GM21786 (cell line): ENCODE measurements at regions not wholly inside any gene's neighbourhood (a gene's known extent, or its start where the extent isn't known, plus 50 kb on each side); places are given as distances from the start of the nearest gene placed in this dataset.

Experiments
- ATAC-seq: cut with Tn5 transposase; IDR thresholded peaks from one replicate; pipeline ENCODE4 v1.9.1; 2021; ENCODE audit not compliant: unreplicated experiment

- ATAC-seq = no peak
Observed at GRCh38 chr3:188026191-188026968, 127.6 kb upstream of the LPP start.

- ATAC-seq = no peak
Observed at GRCh38 chr3:188031121-188031520, 122.8 kb upstream of the LPP start.

DNA sequence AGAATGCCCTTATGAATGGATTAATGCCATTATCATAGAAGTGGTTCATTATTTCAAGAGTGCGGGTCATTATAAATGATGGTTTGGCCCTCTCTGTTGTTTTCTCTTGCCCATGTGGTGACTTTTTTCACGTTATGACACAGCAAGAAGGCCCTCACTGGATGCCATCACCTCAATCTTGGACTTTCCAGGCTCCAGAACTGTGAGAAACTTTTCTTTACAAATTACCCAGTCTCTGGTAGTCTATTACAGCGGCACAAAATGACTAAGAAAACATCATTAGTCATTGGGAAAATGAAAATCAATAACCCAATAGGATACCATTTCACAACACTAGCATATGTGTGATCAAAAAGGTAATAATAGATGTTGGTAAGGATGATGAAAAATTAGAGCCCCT is 119.0 kb upstream of the LPP start:
- no peak for ATAC-seq

DNA sequence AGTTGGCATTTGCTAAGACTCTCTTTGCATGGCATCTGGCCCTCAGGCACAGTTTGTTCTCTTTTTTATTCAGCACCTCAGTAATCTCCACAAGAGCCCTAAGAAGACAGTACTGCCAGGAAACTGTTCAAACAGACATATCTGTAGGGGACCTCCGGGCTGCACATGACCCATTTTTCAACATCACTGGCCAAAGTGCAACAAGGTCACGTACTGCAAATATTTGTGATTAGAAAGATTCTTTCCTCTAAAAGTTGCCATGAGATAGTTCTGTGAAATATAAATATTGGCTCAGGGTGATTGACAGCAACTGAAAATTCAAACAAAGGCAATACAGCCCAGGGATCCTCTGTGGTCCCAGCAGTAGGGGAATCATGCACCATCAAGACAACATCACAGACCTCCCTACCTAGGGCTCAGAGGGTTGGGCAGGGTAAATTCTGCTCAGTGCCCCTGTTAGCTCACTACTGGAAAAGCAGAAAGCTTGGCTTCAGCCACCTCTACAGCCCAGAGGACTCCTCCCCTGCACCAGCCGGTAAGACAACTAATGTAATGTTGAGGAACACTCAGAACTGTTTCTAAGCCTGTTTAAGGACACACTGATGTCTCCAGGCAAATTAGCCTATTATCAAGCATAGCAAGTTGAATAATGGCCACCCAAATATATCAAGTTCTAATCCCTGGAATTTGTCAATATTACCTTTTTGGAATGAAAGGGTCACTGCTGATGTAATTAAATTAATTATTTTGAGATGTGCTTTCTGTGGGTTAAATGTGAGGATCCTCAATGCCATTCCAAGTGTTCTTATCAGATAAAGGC is 117.4 kb upstream of the LPP start:
- no peak for ATAC-seq

DNA sequence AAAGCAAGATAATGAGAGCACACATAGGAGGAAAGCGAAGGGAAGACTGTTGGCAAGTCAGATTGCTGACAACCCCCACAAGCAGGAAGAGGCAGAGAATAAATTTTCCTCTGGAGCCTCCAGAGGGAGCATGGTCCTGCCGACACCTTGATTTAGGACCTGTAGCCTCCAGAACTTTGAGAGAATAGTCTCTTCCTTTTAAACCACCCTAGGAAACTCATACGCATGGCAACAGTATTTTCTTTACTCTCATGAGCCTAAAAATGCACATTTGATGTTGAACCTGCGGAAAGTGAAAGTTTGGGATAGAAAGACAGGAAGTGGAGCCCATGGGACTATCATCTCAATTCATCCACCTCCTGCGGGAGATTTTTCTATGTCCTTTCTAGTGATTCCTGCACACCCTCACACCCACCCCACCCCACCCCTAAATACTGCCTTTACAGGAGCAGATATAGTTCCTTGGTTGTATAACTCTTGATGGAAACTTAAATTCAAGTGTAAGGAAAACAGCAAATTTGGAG is 116.7 kb upstream of the LPP start:
- no peak for ATAC-seq

DNA sequence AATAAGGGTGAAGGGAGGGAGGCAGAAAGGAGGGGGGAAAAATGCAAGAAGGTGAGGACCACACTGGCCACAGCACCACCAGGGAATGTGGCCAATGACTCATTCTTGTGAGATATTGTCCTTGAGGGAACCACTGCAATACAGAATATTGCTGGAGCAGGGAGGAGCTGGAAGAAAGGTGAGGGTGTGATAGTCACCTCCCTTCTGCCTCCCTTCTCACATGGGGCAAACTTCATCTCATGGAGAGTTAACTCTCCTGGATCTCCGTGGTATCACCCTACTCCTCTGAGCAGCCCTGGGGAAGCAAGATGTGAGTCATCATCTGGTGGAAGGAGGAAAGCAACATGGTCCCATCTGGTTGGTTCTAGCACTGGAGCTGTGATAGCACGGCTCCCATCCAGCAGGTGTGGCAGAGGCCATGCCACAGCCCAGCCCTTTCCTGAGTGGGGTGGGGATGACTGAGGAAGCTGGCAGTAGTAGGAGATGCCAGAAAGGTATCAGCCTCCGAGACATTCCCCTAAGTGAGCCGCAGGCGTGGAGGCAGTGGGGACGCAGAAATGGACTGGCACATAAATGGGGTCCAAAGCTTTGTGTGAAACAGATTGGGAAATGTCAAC is 115.9 kb upstream of the LPP start:
- no peak for ATAC-seq

DNA sequence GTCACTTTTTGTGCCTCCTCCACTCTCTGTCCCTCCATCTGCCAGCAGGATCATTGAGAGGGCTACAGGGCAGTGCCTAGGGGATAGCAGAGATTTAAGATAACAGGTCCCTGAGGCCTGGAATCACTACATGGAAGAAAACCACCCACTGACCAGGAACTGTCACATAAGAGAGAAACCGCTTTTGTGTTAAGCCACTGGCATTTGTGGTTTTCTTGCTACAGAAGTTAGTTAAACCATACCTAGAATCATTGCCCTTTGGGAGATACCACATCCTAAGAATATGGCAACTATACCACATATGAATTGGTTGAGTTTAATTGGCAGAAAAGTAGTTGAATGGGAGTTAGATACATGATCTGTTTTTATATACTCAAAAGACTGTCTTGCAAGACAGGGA is 112.8 kb upstream of the LPP start:
- ATAC-seq = no peak

GRCh38 chr3:188041895-188042294 is 112.1 kb upstream of the LPP start:
- no peak for ATAC-seq

DNA sequence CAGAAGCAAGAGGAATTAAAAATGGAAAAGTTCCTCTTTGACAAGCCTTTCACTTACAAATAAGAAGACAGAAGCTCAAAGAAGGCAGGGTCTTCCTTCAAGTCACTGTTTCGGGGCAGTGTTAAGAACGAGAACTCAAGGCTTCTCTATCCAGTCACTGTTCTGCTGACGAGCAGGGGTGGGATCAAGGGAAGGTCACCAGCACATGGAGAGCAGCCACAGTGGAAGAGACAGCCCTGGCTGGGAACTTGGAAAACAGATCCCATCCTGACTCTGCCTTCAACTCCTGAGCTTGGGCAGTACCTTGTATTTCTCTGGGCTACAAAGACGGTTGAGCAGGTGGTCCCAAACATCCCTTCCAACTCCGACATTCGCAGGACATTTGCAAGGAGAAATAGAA is 111.5 kb upstream of the LPP start:
- no peak for ATAC-seq

- no peak for ATAC-seq
Observed at GRCh38 chr3:188043891-188044290, 110.1 kb upstream of the LPP start.

GRCh38 chr3:188046561-188047211 is 107.3 kb upstream of the LPP start:
- no peak for ATAC-seq

- no peak for ATAC-seq
Observed at GRCh38 chr3:188047536-188047935, 106.4 kb upstream of the LPP start.

- ATAC-seq = no peak
Observed at GRCh38 chr3:188049606-188050530, 104.1 kb upstream of the LPP start.

- no peak for ATAC-seq
Observed at GRCh38 chr3:188051801-188052168, 102.2 kb upstream of the LPP start.

- ATAC-seq = no peak
Observed at GRCh38 chr3:188052169-188053035, 101.6 kb upstream of the LPP start.

GRCh38 chr3:188053036-188053340 is 101.0 kb upstream of the LPP start:
- no peak for ATAC-seq

- no peak for ATAC-seq
Observed at GRCh38 chr3:188053710-188054380, 100.1 kb upstream of the LPP start.

DNA sequence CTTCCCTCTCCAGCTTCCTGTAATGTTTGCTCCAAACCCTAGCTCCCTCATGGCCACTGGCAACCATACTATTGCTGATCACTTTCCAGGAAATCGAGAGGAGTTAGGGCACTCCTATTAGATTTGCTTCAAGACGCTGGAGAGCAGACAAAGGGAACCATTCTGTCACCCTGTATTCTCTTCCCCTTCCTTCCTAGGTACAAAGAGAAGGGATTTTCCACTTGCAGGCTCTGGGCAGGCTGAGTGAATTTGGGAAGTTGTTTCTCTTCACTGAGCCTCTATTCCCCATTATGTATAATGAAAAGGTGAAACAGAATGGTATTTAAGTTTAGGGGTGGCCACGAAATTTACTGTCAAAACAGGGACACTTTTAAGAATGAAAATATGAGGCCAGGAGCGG is 99.4 kb upstream of the LPP start:
- ATAC-seq = no peak

GRCh38 chr3:188055388-188055787 is 98.6 kb upstream of the LPP start:
- no peak for ATAC-seq
